Iris pigment epithelial cell (primary cell): ENCODE measurements at regions not wholly inside any gene's neighbourhood (a gene's known extent, or its start where the extent isn't known, plus 50 kb on each side); places are given as distances from the start of the nearest gene placed in this dataset.

Source experiments
- DNase-seq: peaks from one replicate; pipeline ENCODE4 v3.0.0-alpha.2; 2011; ENCODE audit warnings: low read depth

- no peak for DNase-seq
These were observed 50.1 kb upstream of the MBNL1 start for GRCh38 chr3:152218602-152219001.
